ENCODE measurements at regions not wholly inside any gene's neighbourhood (a gene's known extent, or its start where the extent isn't known, plus 50 kb on each side); places are given as distances from the start of the nearest gene placed in this dataset.

DNA sequence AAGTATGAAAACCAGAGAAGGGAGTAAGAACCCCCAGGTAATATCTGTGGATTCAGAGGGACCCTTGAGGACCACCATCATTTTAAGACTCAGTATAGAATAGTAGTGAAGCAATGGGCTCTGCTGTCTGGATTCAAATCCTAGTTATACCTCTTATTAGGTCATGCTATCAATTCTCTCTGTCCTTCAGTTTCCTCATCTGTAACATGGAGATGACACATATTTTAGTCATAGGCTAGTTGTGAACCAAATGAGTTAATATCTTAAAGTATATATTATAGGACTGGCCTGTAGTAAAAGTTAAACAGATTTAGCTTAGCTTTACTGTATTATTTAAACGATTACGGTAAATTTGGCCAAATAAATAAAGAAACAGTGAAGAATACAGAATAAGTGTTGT is 177.3 kb upstream of the GOLIM4 start:
- H3K4me1 ChIP-seq, result no peaks in the 10 kb centered on the region
- 95 to 97% methylated on average over 2 of the region's 2 CpGs for WGBS, 2 donors

DNA sequence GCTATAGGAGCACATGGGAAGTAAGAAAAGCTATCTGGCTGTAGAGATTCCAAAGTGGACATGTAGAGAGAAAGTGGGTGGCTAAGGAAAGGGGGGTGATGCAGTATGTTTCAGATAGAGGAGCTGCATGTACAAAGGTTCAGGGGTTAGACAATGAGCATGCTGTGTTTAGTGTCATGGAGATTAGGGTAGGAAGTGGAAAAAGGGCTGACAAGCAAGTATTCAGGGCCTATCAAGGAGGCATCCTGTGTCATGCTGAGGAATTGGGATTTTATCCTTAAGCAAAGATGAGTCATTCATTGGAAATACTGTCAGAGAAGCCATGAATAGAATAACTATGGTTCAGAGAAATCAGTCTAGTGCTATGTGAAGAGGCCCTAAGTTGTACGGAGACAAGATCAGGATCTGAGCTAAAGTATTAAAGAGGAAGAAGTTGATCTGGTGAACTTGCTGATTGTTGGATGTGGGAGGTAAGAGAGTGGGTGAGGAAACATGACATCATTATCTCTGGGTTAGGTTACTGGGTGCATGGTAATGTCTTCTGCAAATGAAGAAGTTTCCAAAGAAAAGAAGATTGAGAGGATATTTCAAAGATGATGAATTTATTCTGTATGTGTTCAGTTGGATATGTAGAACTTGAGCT is 176.7 kb upstream of the GOLIM4 start:
- no peaks in the 10 kb centered on the region for H3K36me3 ChIP-seq
- DNase-seq (no peak), ATAC-seq (ENCODE audit: low FRiP score in 2 of 2) (no peak)
- no peaks in the 10 kb centered on the region for H3K9me3 ChIP-seq
- no peaks in the 10 kb centered on the region for H3K4me1 ChIP-seq
- TF ChIP-seq POLR2AphosphoS5 (IDR thresholded peaks at IDR 0.05) (no peak), POLR2A (IDR thresholded peaks at IDR 0.05) (no peak), EP300 (IDR thresholded peaks at IDR 0.05) (no peak)
- TF ChIP-seq, protein P1, sequence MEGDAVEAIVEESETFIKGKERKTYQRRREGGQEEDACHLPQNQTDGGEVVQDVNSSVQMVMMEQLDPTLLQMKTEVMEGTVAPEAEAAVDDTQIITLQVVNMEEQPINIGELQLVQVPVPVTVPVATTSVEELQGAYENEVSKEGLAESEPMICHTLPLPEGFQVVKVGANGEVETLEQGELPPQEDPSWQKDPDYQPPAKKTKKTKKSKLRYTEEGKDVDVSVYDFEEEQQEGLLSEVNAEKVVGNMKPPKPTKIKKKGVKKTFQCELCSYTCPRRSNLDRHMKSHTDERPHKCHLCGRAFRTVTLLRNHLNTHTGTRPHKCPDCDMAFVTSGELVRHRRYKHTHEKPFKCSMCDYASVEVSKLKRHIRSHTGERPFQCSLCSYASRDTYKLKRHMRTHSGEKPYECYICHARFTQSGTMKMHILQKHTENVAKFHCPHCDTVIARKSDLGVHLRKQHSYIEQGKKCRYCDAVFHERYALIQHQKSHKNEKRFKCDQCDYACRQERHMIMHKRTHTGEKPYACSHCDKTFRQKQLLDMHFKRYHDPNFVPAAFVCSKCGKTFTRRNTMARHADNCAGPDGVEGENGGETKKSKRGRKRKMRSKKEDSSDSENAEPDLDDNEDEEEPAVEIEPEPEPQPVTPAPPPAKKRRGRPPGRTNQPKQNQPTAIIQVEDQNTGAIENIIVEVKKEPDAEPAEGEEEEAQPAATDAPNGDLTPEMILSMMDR (IDR thresholded peaks at IDR 0.05), result no peak
- no peaks in the 10 kb centered on the region for H3K27me3 ChIP-seq
- no peak overlapping the region for H3K27ac ChIP-seq
- no peak overlapping the region for H3K4me3 ChIP-seq
- WGBS, 2 donors, result 85 to 89% methylated on average over 1 of the region's 1 CpG

More for the DNA sequence above, 177.3 kb upstream of the GOLIM4 start:
- H3K27ac ChIP-seq, result no peak overlapping the region
- H3K9me3 ChIP-seq, result no peaks in the 10 kb centered on the region
- ATAC-seq (ENCODE audit: low FRiP score in 2 of 2), result no peak
- no peaks in the 10 kb centered on the region for H3K36me3 ChIP-seq
- TF ChIP-seq POLR2AphosphoS5 (IDR thresholded peaks at IDR 0.05) (no peak), EP300 (IDR thresholded peaks at IDR 0.05) (no peak), POLR2A (IDR thresholded peaks at IDR 0.05) (no peak)
- TF ChIP-seq, protein P1 (IDR thresholded peaks at IDR 0.05), result no peak
- H3K27me3 ChIP-seq, result no peaks in the 10 kb centered on the region
- H3K4me3 ChIP-seq, result no peak overlapping the region
- no peak for DNase-seq

DNA sequence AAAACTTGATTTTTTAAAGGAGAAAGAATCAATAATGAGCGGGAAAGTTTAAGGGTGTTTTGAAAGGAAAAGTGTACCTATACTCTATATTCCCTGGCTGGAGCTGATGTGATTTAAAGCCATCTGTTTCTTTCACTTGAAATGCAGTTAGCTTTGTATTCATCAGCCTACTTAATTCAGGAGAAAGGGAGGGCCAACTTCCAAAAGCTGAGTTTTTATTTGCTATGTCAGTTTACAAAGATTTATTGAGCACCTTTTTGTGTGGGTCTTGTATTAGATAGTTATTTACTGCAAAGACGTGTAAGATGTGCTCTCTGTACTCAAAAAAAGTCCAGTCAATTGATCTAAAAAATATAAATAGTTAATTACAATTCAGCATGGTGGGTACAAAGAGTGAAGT is 176.2 kb upstream of the GOLIM4 start:
- Histone ChIP-seq H3K36me3 (no peaks in the 10 kb centered on the region), H3K4me1 (no peaks in the 10 kb centered on the region), H3K4me3 (no peak overlapping the region), H3K9me3 (no peaks in the 10 kb centered on the region), H3K27ac (no peak overlapping the region), H3K27me3 (no peaks in the 10 kb centered on the region)
- ATAC-seq (ENCODE audit: low FRiP score in 2 of 2), result no peak
- no peak for DNase-seq
- 83 to 91% methylated on average over 2 of the region's 2 CpGs for WGBS, 2 donors
- TF ChIP-seq, protein P1 (IDR thresholded peaks at IDR 0.05), result no peak
- TF ChIP-seq EP300 (IDR thresholded peaks at IDR 0.05) (no peak), POLR2A (IDR thresholded peaks at IDR 0.05) (no peak), POLR2AphosphoS5 (IDR thresholded peaks at IDR 0.05) (no peak)

DNA sequence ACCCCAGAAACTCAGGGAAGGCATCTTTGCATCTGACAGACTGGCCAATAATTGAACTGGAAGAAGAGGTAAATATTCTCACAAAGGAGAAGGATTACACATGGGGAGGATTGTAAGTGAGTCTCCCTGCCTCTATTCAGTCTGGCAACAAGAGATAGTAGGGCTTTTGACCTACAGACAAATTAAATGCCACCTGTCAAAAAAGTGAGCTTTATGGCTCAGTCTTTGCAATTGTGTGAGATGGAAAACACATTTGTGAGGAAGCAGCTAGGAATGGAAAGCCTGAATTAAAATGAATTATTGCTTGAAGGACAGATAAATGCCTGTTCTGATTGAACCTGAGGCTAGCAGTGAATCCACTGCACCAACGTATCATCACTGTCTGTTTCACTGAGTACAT is 173.3 kb upstream of the GOLIM4 start:
- ATAC-seq (ENCODE audit: low FRiP score in 2 of 2) (no peak), DNase-seq (no peak)
- Histone ChIP-seq H3K9me3 (no peaks in the 10 kb centered on the region), H3K4me1 (no peaks in the 10 kb centered on the region), H3K36me3 (no peaks in the 10 kb centered on the region), H3K4me3 (no peak overlapping the region), H3K27me3 (no peaks in the 10 kb centered on the region), H3K27ac (no peak overlapping the region)
- TF ChIP-seq POLR2AphosphoS5 (IDR thresholded peaks at IDR 0.05) (no peak), EP300 (IDR thresholded peaks at IDR 0.05) (no peak), POLR2A (IDR thresholded peaks at IDR 0.05) (no peak)
- TF ChIP-seq, protein P1 (IDR thresholded peaks at IDR 0.05), result no peak
- WGBS, 2 donors, result 85 to 86% methylated on average over 1 of the region's 1 CpG

DNA sequence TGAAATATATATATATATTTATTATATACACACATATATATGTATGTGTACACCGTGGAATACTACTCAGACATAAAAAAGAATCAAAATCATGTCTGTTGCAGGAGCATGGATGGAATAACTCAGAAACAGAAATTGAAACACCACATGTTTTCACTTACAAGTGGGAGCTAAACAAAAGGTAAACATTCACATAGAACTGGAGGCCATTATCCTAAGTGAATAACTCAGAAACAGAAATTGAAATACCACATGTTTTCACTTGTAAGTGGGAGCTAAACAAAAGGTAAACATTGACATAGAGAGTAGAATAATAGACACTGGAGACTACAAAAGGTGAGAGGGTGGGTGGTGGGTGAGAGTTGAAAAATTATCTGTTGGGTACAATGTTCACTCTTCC is 171.5 kb upstream of the GOLIM4 start:
- no peak for TF ChIP-seq POLR2AphosphoS5 (IDR thresholded peaks at IDR 0.05)
- TF ChIP-seq, protein P1 (IDR thresholded peaks at IDR 0.05), result no peak
- no peak for TF ChIP-seq EP300 (IDR thresholded peaks at IDR 0.05)
- TF ChIP-seq POLR2A (IDR thresholded peaks at IDR 0.05), result no peak
- no peak for DNase-seq
- no peaks in the 10 kb centered on the region for H3K4me1 ChIP-seq
- no peaks in the 10 kb centered on the region for H3K36me3 ChIP-seq
- no peak overlapping the region for H3K4me3 ChIP-seq
- no peak overlapping the region for H3K27ac ChIP-seq
- no peaks in the 10 kb centered on the region for H3K27me3 ChIP-seq
- ATAC-seq (ENCODE audit: low FRiP score in 2 of 2), result no peak
- no peaks in the 10 kb centered on the region for H3K9me3 ChIP-seq
- 69 to 75% methylated on average over 1 of the region's 1 CpG for WGBS, 2 donors

Data from upper lobe of left lung (tissue), 6 donors.